K562 (cell line): ENCODE measurements at regions not wholly inside any gene's neighbourhood (a gene's known extent, or its start where the extent isn't known, plus 50 kb on each side); places are given as distances from the start of the nearest gene placed in this dataset.

Experiments used
- ATAC-seq: fragments of 200-7000 bp; cut with Tn5 transposase; 3 replicates; pipeline ENCODE4 v1.9.1; 2020; ENCODE audit warnings: moderate library complexity
- BruUV-seq: library from RNA; stranded (reverse); fragments of 400-500 nt; replicated peaks from 2 replicates; lab custom pipeline; 2021; lab: Mats Ljungman, UMichigan
- CTCF ChIA-PET: fragments of 300-600 bp; formaldehyde crosslinking; extraction: SDS; loops from one replicate; lab custom pipeline; 2021; ENCODE audit warnings: low intra/inter-chr PET ratio; lab: Yijun Ruan, JAX
- POLR2A ChIA-PET: fragments of 300-600, 350-650 bp; sonication (Branson Sonifier 250); formaldehyde crosslinking; extraction: SDS; loops from one replicate; lab custom pipeline; 2021; ENCODE audit warnings: antibody characterized with exemption, inconsistent platforms; lab: Yijun Ruan, JAX
- DNase-seq, 4 experiments: peaks; one replicate each; pipeline versions ENCODE4 v3.0.0 to v3.0.0-alpha.2; 2011 to 2018; ENCODE audit warnings: low spot score in 3 of 4, mixed read lengths in 3 of 4; ENCODE audit errors: extremely low read depth in 1 of 4
- FAIRE-seq: peaks from 2 replicates; lab custom pipeline; 2011; peaks lifted over from hg19 to GRCh38; lab: Jason Lieb, UNC
- H2AFZ ChIP-seq: 2 replicates; pipeline ENCODE4 v1.6.0; 2011; ENCODE audit warnings: low read depth, low read length, control low read depth, inconsistent platforms
- H3K27ac ChIP-seq: fragments of 200-600 bp; 3 replicates; pipeline ENCODE4 v1.8.0; 2011; ENCODE audit warnings: low read depth, mild to moderate bottlenecking, control low read depth, inconsistent platforms, low read length, moderate library complexity, mixed read lengths; ENCODE audit errors: extremely low read depth
- H3K27me3 ChIP-seq, 2 experiments: fragments of 300-600 bp in 1 of 2; 2 replicates in 1 of 2; 3 replicates in 1 of 2; pipeline versions ENCODE4 v1.6.0 to v1.8.0; 2011; ENCODE audit warnings: inconsistent platforms in 2 of 2, low read length in 2 of 2, mild to moderate bottlenecking in 1 of 2, mixed read lengths in 1 of 2, moderate library complexity in 1 of 2; ENCODE audit not compliant: control insufficient read depth in 2 of 2, insufficient read depth in 2 of 2
- H3K36me3 ChIP-seq: fragments of 300-600 bp; 3 replicates; pipeline ENCODE4 v1.8.0; 2011; ENCODE audit warnings: mild to moderate bottlenecking, low read length, inconsistent platforms; ENCODE audit not compliant: control insufficient read depth, insufficient read depth
- H3K4me1 ChIP-seq, 2 experiments: fragments of 200-600 bp in 1 of 2; replicated peaks in 1 of 2; 2 replicates in 1 of 2; 3 replicates in 1 of 2; pipeline versions ENCODE4 v1.5.1 to v1.8.0; 2011; ENCODE audit warnings: inconsistent platforms in 2 of 2, low read length in 2 of 2, mild to moderate bottlenecking in 1 of 2, mixed read lengths in 1 of 2, moderate library complexity in 1 of 2; ENCODE audit not compliant: control insufficient read depth in 2 of 2, insufficient read depth in 2 of 2
- H3K4me2 ChIP-seq: 2 replicates; pipeline ENCODE4 v1.6.1; 2011; ENCODE audit warnings: low read length, control low read depth, inconsistent platforms, mixed read lengths; ENCODE audit not compliant: insufficient read depth
- H3K4me3 ChIP-seq: fragments of 200-600 bp; sonication (generic), shearing (Covaris generic); 2 replicates; pipeline ENCODE4 v1.5.1; 2016; ENCODE audit warnings: control low read depth, inconsistent platforms
- H3K79me2 ChIP-seq: fragments of 200-600 bp; 3 replicates; pipeline ENCODE4 v1.8.0; 2011; ENCODE audit warnings: low read length, inconsistent platforms; ENCODE audit not compliant: control insufficient read depth, insufficient read depth
- H3K9ac ChIP-seq, 2 experiments: 2 replicates each; pipeline versions ENCODE4 v1.6.0 to v1.6.1; 2011; ENCODE audit warnings: low read depth in 2 of 2, low read length in 2 of 2, control low read depth in 1 of 2, inconsistent platforms in 1 of 2, mild to moderate bottlenecking in 1 of 2, mixed read lengths in 1 of 2; ENCODE audit not compliant: insufficient read depth in 1 of 2
- H3K9me1 ChIP-seq: one replicate; pipeline ENCODE4 v1.6.0; 2011; ENCODE audit warnings: inconsistent platforms, mild to moderate bottlenecking, low read length, moderate library complexity; ENCODE audit not compliant: control insufficient read depth, insufficient read depth
- H3K9me3 ChIP-seq: replicated peaks from 2 replicates; pipeline ENCODE4 v1.5.1; 2011; ENCODE audit warnings: low read depth, low read length, inconsistent platforms; ENCODE audit not compliant: control insufficient read depth, insufficient read depth
- H4K20me1 ChIP-seq: replicated peaks from 2 replicates; pipeline ENCODE4 v1.6.1; 2011; ENCODE audit warnings: low read length, inconsistent platforms, mixed read lengths; ENCODE audit not compliant: control insufficient read depth, insufficient read depth
- C11orf30 ChIP-seq: fragments of 450-650 bp; IDR thresholded peaks from 2 replicates; pipeline ENCODE4 v1.6.1; 2016; ENCODE audit warnings: low read depth, mild to moderate bottlenecking
- CBX1 ChIP-seq: sonication (generic); IDR thresholded peaks from 2 replicates; pipeline ENCODE4 v1.6.1; 2016; ENCODE audit warnings: antibody characterized with exemption, low read depth, mild to moderate bottlenecking
- DIDO1 ChIP-seq: fragments of 450-650 bp; IDR thresholded peaks from 2 replicates; pipeline ENCODE4 v1.6.1; 2016; ENCODE audit warnings: low read depth, missing biosample characterization, missing genetic modification characterization
- DMBX1 ChIP-seq: fragments of 250-450 bp; sonication (Bioruptor Pico); IDR thresholded peaks from 2 replicates; pipeline ENCODE4 v1.8.0; 2022; ENCODE audit warnings: inconsistent platforms, mild to moderate bottlenecking, moderate library complexity, borderline replicate concordance
- MAFF ChIP-seq: IDR thresholded peaks from 2 replicates; pipeline ENCODE4 v1.6.1; 2012; ENCODE audit warnings: low read length, improper control_type of control experiment
- MAFG ChIP-seq: fragments of 450-650 bp; conservative IDR thresholded peaks from 2 replicates; pipeline ENCODE4 v1.6.1; 2016; ENCODE audit warnings: missing genetic modification characterization, missing compliant biosample characterization
- MAFK ChIP-seq: IDR thresholded peaks from 2 replicates; pipeline ENCODE4 v1.6.1; 2011; ENCODE audit warnings: low read length, improper control_type of control experiment
- NCOA4 ChIP-seq: fragments of 450-650 bp; IDR thresholded peaks from 2 replicates; pipeline ENCODE4 v1.6.1; 2018; ENCODE audit warnings: mild to moderate bottlenecking; ENCODE audit not compliant: partially characterized antibody
- RBFOX2 ChIP-seq: fragments of 200-400 bp; formaldehyde crosslinking; IDR thresholded peaks from 2 replicates; pipeline ENCODE4 v1.6.1; 2017; ENCODE audit warnings: low read depth, mild to moderate bottlenecking, low read length, moderate library complexity
- STAG1 ChIP-seq: sonication (generic); formaldehyde crosslinking; IDR thresholded peaks from 2 replicates; pipeline ENCODE4 v1.5.0; 2020; ENCODE audit warnings: missing genetic modification reagents, borderline replicate concordance
- ZNF232 ChIP-seq: sonication (generic); formaldehyde crosslinking; IDR thresholded peaks from 2 replicates; pipeline ENCODE4 v1.8.0; 2022; ENCODE audit warnings: mild to moderate bottlenecking, missing genetic modification reagents
- ZNF316 ChIP-seq: fragments of 450-650 bp; IDR thresholded peaks from 2 replicates; pipeline ENCODE4 v1.6.1; 2016
- ZNF830 ChIP-seq: fragments of 250-450 bp; sonication (Bioruptor Pico); IDR thresholded peaks from 2 replicates; pipeline ENCODE4 v1.5.0; 2021; ENCODE audit warnings: mild to moderate bottlenecking
- WGBS: fragments of 100-300 bp; shearing (Covaris generic); methylation state at CpG from one replicate; pipeline ENCODE4 v1.1.6; 2016; ENCODE audit warnings: low coverage, mixed read lengths; ENCODE audit not compliant: insufficient coverage; ENCODE audit errors: missing lambda C conversion rate; 5-methylcytosine and 5-hydroxymethylcytosine counted together
- in situ Hi-C: fragments of 300-500 bp; cut with MboI; formaldehyde crosslinking; loops from 4 replicates; pipeline ENCODE4 v1.15.0; 2018; ENCODE audit warnings: inconsistent platforms, mixed read lengths
- intact Hi-C: fragments of 100-400 bp; cut with micrococcal nuclease; formaldehyde crosslinking; loops from 2 replicates; pipeline ENCODE4 v1.14.2; 2022

GRCh38 chr18:50447102-50447741, 72.4 kb downstream of the SKA1 start:
- DNase-seq (no peak), FAIRE-seq (no peak), ATAC-seq (no peak)
- ChIA-PET CTCF (no interaction called here), POLR2A (no interaction called here)
- WGBS, result 0% methylated on average over 5 of the region's 5 CpGs
- H3K9me3 ChIP-seq, result no peaks in the 10 kb centered on the region
- H2AFZ ChIP-seq, result no peak overlapping the region
- in situ Hi-C loops (no loop called here), intact Hi-C loops (loop anchor here (10.0 kb wide), 1 partner anchor 232 kb away; no protein-coding TSS in a partner anchor)
- H3K27me3 ChIP-seq, result no peaks in the 10 kb centered on the region
- H4K20me1 ChIP-seq, result no peaks in the 10 kb centered on the region
- TF ChIP-seq ZNF232 (CRISPR knock-in tag) (no peak), MAFF (0 out of 2 replicates have a peak, but pooled peaks have one; percentile 33), DMBX1 (CRISPR knock-in tag) (no peak), MAFK (0 out of 2 replicates have a peak, but pooled peaks have one; percentile 9), NCOA4 (no peak), ZNF830 (CRISPR knock-in tag) (no peak), DIDO1 (tag) (no peak), STAG1 (no peak), ZNF316 (0 out of 2 replicates have a peak, but pooled peaks have one; percentile 39), CBX1 (no peak), C11orf30 (0 out of 2 replicates have a peak, but pooled peaks have one; percentile 19), RBFOX2 (no peak), MAFG (tag) (peak; percentile 21; the same call in 1 of the 2 replicates)
- no peaks in the 10 kb centered on the region for H3K9me1 ChIP-seq
- no peak overlapping the region for H3K4me2 ChIP-seq
- BruUV-seq, result no TSS peak
- no peaks in the 10 kb centered on the region for H3K79me2 ChIP-seq
- H3K4me3 ChIP-seq, result no peak overlapping the region
- H3K27ac ChIP-seq, result no peak overlapping the region
- peaks cover 0 to 5% of the 10 kb centered on the region in 2 experiments; a peak in 1 of 5 replicates for H3K4me1 ChIP-seq
- H3K36me3 ChIP-seq, result no peaks in the 10 kb centered on the region
- H3K9ac ChIP-seq, result no peak overlapping the region
